Inflammatory macrophage treated with lipopolysaccharide for 1 hour (primary cell): ENCODE measurements at regions not wholly inside any gene's neighbourhood (a gene's known extent, or its start where the extent isn't known, plus 50 kb on each side); places are given as distances from the start of the nearest gene placed in this dataset.
"Not testable (repeated sequence)": the region's sequence is repeated elsewhere in the genome, so short reads cannot be mapped to it uniquely, and the experiment has no call there.

Source experiments
- DNase-seq, 2 donors: peaks; one replicate each; pipeline ENCODE4 v3.0.0-alpha.2; 2020 to 2022

DNA sequence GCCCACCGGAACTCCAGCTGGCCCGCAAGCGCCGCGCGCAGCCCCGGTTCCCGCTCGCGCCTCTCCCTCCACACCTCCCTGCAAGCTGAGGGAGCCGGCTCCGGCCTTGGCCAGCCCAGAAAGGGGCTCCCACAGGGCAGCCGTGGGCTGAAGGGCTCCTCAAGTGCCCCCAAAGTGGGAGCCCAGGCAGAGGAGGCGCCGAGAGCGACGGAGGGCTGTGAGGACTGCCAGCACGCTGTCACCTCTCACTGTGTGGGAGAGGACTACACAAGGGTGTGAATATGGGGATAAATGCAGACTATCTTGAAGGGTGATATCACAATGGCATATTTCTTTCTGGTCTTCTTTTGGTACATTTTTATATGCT is 158.3 kb upstream of the PPP1R3A start:
- DNase-seq: not testable (repeated sequence)

DNA sequence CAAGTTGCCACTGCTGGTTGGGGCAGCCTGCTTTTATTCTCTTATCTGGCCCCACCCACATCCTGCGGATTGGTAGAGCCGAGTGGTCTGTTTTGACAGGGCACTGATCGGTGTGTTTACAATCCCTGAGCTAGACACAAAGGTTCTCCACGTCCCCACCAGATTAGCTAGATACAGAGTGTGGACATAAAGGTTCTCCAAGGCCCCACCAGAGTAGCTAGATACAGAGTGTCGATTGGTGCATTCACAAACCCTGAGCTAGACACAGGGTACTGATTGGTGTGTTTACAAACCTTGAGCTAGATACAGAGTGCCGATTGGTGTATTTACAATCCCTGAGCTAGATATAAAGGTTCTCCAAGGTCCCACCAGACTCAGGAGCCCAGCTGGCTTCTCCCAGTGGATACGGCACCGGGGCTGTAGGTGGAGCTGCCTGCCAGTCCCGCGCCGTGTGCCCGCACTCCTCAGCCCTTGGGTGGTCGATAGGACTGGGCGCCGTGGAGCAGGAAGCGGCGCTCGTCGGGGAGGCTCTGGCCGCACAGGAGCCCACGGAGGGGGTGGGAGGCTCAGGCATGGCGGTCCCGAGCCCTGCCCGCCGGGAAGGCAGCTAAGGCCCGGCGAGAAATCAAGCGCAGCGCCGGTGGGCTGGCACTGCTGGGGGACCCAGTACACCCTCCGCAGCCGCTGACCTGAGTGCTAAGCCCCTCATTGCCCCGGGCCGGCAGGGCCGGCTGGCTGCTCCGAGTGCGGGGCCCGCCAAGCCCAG is 157.8 kb upstream of the PPP1R3A start:
- DNase-seq: not testable (repeated sequence)

DNA sequence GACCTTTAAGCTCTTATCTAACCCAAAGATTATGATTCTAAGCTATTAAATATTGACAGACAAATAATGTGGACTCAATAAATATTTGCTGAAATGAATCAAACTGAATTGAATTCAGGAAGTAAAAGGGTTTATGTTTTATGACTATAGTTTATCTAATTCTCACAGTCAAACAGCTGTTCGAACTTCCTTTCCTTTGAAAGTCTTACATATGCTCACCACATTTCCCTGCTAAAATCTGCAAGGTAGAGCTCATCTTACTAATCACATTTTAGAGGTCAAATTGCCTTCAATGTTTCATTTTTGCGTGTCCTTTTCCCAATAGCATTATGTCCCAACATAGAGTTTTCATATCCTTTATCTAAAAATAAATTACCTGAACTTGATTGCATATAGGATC is 154.9 kb upstream of the PPP1R3A start:
- no peak for DNase-seq

DNA sequence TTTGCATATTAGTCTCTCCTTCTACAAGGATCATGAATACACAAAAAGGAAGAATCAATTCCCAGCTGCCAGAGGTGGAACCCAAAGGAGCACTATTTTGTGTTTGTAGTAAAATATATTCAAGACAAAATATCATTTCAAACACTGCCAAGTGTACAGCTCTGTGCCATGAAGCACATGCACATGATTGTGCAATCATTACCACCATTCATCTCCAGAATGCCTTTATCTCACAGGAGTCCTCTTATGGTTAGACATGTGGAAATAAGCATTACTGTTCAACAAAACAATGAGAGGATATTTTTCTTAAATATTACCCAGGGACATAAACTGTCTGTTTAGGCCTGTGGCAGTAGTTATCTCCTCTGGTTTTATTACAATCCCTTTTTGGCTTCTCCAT is 151.4 kb upstream of the PPP1R3A start:
- DNase-seq: no peak

DNA sequence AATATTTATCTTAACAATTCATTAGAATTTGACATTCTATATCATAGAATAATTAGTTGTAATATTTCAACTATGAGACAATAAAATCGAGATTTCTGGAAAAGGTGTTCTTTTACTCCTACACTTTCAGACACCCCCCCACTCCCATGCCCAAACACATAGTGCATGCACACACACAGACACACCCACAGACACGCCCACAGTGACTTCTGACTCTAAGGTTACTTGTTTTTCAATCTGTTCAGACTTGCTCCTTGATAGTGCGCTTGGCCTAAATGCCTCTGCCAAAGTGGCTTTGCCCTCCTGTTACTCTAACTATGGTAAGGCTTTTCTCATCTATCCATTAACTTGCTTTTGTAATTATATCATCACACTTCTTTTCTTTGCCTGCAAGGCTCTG is 144.0 kb upstream of the PPP1R3A start:
- DNase-seq: no peak

DNA sequence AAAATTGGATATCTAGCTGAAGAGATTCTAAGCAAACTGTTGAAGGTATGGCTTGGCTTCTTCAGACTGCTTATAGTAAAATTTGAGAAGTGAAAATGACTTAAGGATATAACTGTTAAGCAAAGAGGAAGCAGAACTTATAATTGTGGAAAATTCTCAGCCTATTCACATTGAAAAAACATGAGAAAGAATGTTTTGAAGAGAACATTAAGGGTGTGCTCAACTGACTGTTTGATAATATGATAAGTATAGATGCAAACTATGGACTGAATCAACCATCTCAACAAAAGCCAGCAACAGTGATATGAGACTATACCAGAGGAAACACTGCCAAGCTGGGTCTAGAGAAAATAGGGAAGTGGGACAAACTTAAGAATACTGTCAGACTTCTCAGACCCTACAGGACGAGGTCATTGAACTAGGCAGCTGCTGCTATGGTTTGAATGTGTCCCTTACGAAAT is 133.1 kb upstream of the PPP1R3A start:
- DNase-seq: peak; percentile 59 to 80

DNA sequence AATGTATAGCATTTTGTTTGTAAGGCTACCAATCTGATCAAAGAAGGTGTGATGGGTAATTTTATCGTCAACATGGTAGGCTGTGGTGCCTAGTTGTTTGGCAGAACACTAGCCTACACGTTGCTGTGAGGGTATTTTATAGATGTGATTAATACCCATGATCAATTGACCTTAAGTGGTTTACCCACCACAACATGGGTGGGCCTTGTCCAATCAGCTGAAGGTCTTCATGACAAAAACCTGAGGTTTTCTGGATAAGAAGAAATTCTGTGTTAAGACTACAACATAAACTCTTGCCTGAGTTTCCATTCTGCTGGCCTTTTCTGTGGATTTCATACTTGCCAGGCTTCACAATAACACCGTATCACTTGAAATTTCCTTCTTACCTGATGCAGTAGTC is 131.8 kb upstream of the PPP1R3A start:
- no peak for DNase-seq

DNA sequence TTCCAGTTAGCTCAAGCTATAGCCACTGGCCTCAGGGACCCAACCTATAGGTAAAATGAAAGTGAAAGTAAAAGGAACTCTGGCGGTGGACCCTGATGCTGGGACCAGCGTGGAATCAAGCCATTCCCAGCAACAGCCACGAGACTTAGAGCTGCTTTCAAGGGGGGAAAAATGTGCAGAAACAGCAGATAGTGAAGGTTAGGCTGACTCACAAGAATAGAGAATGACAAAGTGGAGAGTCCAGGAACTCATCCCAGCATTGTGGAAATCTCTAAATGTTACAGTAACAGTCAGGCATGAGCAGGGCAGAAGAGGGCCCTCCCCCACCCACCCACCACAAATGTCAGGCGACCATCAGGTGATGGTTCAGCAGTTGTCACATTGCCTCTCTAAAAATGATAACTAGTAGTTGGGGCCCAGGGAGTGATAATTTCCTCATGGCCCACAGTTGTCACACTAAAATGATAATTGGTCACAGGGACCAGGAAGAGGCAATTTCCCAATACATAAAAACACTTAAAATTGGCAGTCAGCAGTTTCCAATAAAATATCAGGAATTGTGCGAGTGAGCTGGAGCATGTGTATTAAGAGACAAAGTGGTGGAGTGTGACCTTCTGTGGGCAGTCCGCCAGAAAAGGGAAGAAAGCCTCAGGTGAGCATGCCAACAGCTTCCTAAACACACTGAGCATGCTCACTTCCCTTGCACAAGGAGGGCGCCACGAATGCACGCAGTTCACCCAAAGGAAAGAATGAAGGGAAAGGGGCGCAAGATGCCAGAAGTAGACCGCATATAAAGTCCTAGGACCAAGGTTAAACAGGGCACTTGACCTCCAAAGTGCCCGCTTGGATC is 129.8 kb upstream of the PPP1R3A start:
- DNase-seq: peak; percentile 61 to 92

DNA sequence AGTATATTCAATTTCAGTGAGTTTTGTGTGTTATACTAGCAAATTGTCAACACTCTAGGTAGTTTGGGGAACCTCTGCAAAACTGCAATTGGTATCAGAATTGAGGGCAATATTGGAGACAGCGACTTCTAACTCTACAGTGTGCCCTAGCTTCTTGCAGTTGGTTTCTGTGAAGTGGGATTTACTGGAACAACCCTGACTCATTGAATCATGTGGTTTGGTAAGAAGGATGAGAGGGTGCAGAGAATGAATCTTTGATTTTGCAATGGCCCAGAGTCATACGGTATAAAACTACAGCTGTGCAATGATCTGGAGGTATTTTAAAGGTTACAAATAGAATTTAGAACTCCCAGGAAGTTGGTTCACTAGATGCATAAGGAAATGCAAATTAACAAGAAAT is 129.1 kb upstream of the PPP1R3A start:
- DNase-seq: peak; percentile 72 to 88

DNA sequence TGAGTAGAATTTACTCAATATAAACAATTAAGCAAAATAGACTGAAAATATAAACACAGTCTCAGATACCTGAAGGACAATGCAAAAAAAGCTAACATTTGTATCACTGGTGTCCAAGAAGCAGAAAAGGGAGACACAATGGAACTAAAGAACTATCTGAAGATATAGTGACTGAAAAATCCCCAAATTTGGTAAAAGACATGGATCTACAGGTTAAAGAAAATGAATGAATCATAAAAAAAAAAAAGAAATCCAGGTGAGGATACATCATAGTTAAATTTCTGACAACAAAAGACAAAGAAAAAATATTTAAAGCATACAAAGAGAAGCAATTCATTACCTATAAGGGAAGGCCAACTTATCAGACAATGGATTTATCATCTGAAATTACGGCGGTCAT is 114.7 kb upstream of the PPP1R3A start:
- DNase-seq: no peak

DNA sequence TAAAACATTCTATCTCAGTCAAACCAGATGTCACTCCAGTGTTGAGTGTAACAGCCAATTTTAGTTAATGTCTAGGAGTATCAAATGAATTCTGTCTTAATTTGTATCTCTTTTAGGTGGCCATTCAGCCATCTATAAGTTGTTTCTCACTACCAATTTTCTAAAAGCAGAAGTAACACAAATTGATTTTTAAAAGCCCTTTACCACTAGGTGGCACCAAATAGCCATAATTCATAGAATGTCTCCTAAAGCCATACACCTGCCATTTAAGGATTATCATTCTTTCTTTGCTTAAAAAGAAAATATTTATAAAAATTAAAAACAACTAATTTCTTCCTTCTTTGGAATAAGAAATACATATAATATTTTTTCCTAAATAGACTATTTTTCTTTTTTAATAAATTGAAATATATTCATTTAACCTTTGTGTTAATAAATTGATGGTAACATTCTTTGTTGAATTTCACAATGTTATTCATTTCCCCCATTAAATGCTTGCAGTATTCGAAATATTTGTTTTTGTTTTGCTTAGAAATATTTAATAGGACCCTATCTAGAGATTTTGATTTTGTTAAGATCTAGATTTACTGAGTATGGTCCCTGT is 107.8 kb upstream of the PPP1R3A start:
- peak; percentile 61 to 98 for DNase-seq

DNA sequence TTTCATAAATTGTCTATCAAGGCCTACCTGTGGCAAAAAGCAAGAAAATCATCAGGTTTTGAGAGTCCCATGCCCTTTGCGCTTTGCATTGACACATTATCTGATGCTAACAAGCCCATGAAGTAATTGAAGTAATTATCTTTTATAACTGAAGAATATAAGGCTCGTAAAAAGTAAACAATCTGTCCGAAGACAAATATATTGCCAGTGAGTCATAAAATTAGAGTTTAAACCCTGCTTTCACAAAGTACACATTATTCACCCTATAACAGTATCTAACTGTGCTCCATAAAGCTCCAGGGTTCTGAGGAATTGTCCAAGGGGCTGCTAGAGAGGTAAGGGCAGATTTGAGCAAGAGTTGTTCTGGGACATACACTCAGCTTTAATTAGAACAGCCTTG is 102.3 kb upstream of the PPP1R3A start:
- DNase-seq: no peak

DNA sequence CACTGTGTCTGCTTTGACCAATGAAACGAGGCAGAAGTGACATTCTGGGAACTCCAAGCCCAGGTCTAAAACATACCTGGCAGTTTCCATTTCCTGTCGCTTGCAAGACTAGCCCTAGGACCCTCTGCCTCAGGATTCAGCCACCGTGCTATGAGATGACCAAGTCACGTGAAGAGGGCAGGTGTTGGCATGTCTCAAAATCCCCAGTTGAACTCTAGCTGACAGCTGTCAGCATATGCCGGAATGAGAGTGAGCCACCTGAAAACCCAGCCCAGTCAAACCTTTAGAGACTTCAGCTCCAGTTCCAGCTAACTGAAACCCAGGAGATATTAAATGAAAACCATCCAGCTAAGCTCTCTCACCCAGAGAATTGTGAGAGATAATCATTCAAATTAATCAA is 89.9 kb upstream of the PPP1R3A start:
- no peak for DNase-seq

DNA sequence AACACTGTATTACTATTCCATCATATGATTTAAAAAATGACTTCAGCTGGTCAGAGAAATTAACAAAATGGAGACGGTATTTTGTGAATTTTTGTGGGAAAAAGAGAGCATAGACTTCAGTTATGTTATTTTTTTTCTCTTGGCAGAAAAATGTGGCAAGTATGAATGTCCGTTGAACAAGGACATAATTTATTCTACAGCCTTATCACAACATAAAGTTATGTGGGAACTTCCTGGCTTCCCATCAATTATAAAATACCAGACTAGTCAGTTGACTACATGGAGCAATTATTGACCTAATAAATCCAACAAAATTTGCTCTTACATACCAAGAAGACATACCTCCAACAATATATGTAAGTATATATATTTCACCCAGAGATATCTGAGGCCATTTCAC is 88.6 kb upstream of the PPP1R3A start:
- no peak for DNase-seq

DNA sequence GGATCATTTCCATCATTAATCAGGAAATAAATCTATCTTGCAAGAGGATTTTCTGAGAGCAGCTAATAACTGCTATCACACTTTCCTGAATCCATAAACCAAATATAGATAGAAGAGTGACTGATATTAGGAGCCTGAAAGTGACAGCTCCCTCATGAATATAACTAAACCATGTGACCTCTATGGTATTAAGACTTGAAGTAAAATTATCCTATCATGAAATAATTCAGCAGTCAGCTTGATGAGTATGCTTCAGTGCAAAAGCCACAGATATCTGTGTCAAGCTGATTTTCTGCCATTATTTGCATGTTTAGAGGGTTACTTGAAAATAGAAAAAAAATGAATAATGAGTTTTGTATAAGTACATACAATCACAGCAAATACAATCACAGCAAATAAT is 80.1 kb upstream of the PPP1R3A start:
- DNase-seq: no peak

DNA sequence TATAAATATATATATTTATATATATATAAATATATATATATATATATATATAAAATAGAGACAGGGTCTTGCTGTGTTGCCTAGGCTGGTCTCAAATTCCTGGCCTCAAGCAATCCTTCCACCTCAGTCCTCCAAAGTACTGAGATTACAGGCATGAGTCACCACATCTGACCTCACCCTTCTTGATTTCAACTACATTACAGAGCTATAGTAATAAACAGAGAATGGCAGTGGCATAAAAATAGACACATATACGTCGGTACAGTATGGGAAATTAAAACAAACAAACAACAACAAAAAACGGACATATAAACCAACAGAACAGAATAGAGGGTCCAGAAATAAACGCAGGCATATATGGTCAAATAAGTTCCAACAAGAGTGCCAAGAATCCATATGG is 77.6 kb upstream of the PPP1R3A start:
- no peak for DNase-seq

DNA sequence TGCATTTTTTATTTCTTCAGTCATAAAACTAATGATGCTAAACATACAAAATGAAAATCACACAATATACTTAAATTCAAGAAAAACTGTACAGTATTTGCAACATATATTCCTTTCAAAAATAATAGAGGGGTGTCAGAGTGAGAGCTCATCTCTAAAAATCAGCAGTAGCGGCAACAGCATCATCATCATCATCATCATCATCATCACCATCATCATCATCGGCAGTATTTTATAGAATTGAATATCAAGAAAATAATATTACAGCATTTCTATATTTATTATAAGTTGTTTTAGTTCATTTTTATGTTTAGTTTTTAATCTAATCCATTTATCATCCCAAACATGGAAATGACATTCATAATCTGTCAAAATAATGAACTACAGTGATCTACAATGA is 67.4 kb upstream of the PPP1R3A start:
- no peak for DNase-seq

DNA sequence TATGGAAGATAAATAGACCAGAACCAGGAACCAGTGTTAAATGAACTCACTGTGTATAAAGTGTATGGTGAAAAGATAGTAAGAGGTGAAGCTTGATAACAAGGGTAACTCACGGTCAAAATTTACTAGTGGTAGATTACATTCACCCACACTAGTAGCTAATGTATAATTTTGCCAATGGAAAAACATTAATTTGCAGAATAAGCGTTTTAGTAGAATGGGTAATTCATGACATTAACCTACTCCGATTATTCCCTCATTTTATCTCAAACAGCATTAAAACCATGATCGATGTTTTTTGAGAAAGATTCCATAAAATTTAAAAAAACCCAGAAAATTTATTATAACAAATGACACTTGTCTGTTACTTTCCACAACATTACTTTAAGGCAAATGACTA is 57.7 kb upstream of the PPP1R3A start:
- no peak for DNase-seq

DNA sequence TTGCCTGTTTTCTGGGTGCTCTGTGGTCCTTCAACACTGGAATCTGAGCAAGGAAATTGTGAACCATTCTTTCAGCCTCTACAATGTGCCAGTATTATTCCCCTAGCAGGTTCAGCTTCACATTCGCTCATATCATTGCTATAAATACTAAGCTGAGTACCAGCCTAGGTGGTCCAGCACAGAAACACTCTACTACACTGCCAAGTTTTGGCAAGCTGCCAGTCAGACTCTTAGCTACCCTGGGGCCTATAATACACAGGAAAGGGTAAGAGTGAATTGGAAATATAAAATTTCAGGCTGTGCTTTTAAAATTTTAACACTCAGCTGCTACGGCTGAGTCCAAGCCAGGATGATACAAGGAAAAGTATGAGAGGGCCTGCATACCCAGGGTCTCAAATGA is 49.9 kb upstream of the PPP1R3A start:
- DNase-seq: no peak
